Stimulated activated CD8-positive, alpha-beta memory T cell treated with anti-CD3 and anti-CD28 coated beads, Interleukin-12 subunit alpha, Interleukin-12 subunit beta, amount 100 ng/mL, for 24 hours (primary cell): ENCODE measurements at regions not wholly inside any gene's neighbourhood (a gene's known extent, or its start where the extent isn't known, plus 50 kb on each side); places are given as distances from the start of the nearest gene placed in this dataset.

Source experiments
- DNase-seq: peaks from one replicate; pipeline ENCODE4 v3.0.0-alpha.2; 2020; ENCODE audit errors: extremely low read depth

DNA sequence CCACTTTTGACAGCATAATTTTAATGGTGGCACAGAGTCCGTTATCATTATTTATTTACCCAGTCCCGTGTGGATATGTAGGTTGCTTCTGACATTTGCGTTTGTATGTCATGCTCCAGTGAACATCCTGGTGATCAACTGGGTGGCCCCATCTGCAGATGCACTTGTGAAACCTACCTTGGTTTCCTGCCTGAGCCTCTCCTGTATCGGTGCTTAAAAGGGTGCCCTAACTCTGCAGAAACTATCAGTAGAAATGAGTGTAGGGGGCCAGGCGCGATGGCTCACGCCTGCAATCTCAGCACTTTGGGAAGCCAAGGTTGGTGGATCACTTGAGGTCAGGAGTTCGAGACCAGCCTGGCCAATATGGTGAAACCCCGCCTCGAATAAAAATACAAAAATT is 92.1 kb upstream of the IER5L start:
- DNase-seq: no peak

DNA sequence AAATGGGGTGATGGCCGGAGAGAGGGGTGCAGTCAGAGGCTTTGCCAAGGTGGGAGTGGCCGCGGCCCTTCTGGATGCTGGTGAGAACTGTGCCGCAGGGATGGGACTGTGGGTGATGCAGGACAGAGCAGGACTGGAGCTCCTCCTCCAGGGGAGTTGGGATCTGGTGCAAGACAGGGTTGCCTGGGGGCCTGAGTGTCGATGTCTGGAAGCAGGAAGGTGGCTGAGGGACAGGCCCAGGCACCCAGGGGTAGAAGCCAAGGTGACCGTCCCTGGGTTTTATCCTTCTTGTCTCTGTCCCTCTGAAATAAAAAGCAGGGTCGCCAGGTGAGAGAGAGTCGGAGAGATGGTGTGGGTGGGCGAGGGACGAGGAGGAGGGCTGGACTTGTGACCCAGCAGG is 89.1 kb upstream of the IER5L start:
- no peak for DNase-seq

DNA sequence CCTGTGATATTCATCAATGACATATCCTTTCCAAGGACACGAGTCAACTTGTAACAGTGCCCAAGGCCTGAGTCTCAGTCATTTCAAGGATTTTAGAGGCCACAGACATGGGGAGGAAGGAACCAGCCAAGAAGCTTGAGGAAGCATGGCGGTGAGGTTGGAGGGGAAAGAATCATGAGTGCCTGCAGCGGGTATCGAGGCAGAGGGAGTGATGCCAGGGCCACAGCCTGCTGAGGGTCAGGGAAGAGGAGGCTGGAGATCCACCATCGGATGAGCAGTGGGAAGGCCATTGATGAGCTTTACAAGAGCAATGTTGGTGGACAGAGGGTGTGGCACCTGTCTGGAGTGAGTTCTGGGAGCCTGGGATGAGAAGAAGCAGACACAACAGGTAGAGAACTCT is 88.5 kb upstream of the IER5L start:
- DNase-seq: no peak

DNA sequence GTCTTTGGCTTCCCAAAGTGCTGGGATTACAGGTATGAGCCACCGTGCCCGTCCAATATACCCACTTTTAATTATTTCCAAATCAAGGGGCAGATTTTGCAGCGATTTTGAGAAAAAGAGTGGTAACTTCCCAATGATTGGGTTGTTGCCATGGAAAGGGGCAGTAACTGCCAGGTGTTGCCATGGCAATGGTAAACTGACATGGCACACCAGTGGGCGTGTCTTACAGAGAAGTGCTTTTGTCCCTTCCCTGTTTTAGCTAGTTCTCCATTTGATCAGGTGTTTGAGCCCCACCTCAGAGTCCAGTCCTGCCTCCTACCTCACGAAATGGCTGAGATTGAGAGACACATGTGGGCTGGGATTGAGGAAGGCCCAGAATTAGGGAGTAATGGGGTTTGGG is 86.3 kb upstream of the IER5L start:
- DNase-seq: no peak

DNA sequence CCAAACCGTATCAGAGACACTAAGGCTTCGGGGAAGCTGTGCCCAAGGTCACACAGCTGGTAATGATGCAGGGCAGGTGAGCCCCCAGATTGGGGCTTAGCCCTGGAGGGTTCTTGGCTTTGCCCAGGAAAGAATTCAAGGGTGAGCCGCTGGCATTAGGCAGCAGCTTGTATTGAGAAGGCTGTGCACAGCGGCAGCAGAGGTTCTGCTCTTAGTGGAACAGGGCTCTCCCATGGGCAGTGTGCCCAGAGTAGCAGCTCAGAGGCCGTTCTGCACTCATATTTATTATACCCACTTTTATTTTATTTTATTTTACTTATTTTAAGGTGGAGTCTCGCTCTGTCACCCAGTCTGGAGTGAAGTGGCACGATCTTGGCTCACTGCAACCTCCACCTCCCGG is 85.8 kb upstream of the IER5L start:
- DNase-seq: no peak

DNA sequence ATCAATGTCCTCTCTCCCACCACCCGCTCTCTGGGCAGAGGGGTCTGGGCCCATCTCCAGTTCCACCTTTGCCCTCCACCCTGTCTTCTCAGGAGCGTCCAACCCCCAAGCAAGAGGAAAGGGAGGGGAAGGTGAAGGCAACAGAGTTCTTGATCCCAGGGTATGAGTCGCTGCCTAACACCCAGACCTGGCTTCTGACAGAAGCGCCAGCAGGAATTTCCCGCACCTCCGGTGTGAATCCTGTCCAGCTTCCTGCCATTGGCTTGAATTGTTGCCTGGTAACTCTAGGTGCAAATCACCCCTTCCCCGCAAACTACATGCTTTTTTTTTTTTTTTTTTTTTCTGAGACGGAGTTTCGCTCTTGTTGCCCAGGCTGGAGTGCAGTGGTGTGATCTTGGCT is 84.2 kb upstream of the IER5L start:
- DNase-seq: no peak

DNA sequence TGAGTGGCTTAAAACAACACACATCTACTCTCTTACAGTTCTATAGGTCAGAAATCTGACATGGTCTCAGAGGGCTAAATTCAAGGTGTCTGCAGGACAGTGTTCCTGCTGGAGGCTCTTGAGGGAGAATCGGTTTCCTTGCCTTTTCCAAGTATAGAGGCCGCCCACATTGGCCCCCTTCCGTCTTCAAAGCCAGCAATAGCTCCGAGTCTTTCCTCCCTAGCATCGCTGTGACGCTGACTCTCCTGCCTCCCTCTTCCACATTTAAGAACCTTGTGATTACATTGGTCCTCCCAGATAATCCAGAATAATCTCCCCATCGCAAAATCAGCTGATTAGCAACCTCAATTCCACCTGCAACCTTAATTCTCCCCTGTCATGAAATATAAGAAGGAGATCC is 81.3 kb upstream of the IER5L start:
- DNase-seq: no peak

DNA sequence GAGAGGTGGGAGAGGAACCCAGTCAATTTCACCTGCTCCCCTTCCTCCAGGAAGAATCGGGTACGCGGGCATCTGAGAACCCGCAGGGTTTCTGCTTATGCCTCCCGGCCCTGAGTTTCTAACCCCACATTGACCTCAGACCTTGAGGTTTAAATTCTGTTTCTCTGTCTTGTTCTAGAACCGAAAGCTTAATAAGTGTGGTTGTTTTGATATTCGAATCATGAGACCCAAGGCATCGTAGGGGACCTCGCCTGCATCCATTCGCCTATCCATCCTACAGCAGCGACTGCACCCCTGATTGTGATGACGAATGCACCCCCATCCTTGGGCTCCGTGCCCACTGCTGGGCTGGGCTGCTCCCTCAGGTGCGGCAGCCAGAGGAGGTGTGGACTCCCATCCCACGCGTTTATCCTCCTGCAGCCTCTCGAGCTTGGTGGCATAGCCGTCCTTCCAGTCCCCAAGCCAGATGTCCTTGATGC is 80.8 kb upstream of the IER5L start:
- no peak for DNase-seq

DNA sequence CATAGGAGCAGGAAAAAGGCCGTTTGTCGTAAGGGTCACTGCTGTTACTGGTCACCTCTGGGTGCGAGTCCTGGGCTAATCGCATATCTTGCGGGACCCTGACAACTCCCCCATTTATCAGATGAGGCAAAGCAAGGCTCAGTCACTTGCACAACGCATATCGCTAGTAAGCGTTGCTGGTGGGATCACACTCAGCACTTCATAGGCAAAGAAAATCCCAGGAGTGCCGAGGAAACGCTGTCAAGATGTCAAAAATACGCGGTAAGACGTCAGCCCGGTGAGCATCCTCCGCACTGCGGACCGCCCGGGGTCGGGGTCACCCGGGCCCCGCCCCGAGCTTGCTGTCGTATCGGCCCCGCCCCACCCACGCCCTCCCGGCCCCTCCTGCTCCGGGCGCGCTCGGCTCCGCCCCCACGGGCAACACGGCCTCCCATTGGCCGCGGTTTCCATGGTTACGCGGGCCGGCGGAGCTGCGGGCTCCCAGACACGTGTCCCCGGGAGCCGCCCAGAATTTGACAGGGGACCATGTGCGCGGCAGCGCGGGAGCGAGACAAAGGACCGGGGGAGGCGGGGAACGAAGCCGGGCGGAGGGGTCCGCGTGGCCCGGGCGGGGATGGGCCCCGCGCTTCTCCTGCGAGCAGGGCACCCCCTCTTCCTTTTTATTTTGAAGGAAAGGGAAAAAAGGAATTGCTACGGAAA is 80.2 kb upstream of the IER5L start:
- DNase-seq: peak; percentile 73

DNA sequence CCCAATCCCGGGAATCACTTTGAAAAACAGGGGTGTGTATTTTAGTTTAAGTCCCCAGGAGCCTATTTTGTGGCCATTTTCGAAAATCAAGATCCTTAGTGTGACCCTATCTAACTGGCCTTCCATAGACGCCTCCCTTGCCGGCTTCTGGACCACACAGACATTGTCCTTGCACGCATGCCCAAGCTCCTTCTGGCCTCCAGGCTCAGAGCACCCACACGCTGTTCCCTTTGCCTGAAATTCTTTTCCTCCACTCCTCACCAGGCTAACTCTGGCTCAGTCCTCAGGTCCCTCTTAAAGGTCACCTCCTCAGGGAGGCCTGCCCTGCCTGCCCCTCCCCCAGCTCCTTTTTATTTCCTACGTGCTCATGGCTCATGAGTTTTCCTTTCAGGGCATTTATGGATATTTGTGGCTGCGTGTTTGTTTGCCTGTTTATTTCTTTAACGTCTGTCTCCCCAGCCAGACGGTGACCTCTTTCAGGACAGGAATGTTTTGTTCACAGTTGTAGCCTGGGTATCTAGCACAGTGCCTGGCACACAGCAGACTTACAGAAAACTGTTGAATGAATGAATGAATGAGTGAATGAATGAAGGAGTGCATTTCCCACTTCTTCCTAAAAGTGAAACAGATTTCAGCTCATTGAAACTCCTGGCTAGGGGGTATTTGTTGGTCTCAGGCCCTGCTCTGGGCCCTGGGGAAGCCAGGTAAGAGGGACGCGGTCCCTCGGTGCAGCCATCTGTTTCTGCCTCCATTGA is 79.1 kb upstream of the IER5L start:
- DNase-seq: no peak

DNA sequence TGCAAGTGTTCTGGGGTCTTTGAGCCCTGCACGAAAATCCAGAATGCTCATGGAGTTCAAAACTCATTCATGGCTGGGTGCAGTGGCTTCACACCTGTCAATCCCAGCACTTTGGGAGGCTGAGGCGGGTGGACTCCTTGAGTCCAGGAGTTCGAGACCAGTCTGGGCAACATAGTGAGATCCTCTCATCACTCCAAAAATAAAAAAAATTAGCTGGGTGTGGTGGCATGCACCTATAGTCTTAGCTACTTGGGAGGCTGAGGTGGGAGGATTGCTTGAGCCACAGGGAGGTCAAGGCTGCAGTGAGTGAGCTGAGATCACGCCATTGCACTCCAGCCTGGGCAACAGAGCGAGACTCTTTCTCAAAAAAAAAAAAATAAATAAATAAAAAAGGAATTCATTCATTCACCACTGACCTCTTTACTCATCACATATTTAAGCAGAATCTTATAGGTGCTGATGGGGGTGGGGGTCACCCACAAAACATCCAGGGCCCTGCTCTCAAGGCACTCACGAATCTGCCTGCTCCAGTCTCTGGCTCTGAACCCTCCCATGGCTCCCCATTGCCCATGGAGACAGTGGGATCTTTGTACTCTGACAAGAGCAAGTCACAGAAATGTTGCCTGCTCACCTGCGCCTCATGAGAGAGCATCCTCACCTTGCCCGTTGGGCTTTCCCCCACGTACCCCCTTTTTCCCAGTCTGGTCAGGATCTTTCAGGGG is 76.7 kb upstream of the IER5L start:
- DNase-seq: no peak

DNA sequence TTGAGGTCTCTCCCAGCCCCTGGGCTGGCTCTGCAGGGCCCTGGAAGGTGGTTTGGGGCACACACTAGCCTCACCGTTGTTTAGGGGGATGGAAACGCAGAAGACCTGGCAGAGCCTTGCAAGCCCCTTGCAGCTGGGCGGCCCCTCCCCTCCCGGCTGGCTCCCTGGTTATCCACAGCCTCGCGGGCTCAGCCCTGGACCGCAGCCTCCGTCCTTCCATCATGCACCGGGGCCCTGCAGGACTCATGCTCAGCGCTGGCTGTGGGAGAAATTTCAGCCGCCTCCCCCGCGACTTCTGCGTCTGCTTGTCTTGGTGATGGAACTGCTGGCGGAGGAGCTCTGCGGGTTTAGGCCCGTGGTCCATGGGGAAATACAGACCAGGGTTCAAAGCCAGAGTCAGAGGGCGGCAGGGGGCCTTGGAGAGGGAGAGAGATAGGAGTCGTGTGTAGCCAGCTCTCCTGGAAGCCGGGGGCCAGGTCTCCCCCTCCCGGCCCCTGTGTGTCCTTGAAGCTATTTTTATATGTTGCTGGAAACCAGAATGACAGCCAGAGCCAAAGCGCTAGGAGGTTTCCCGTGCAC is 75.8 kb upstream of the IER5L start:
- DNase-seq: no peak

DNA sequence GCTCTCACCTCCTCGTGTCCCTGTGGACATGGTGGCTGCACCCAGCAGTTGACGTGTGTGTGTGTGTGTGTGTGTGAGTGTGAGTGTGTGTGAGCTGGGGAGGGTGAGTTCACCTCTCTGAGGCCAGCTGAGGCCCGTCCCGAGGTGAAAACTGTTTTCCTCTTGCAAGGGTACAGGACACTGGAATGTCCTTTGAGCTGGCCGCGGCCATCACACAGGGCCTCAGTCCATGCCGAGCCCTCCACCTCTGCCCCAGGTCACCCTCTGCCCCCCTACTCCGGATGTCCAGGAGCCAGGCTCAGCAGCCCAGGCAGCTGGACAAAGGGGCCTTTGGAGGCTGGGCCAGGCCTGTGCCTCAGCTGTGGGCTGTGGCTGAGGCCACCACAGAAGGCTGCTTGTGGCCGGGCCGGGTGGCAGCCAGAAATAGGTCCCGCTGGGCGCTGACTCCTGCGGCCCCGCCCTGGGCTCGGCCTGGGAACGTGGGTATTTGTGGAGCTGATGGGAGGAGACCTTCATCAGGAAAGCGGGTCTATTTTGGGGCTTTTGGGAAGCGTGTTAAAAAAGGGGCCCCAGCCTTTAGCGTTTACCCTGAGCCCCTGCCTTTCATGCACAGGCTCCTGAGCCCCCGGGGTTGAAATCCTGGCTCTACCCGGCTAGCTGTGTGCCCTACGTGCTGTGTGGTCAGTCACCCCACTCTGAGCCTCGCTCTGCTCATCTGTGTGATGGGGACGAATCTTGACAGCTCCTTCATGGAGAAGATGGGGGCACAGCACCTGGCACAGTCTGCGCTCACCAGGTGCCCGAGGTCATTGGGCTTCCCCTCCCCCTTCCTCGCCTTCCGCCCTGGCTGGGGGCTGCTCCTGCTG is 75.1 kb upstream of the IER5L start:
- no peak for DNase-seq

DNA sequence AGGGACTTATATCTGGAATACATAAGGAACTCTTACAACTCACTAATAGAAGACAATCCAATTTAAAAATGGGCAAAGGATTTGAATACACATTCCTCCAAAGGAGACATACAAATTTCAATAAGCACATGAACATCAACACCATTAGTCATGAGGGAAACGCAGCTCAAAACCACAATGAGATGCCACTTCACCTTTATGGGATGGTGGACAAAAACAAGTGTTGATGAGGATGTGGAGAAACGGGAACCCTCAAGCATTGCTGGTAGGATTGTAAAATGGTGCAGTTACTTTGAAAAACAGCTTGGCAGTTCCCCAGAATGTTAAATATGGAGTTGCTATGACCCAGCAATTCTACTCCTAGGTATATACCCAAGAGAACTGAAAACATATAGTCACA is 72.7 kb upstream of the IER5L start:
- DNase-seq: no peak

DNA sequence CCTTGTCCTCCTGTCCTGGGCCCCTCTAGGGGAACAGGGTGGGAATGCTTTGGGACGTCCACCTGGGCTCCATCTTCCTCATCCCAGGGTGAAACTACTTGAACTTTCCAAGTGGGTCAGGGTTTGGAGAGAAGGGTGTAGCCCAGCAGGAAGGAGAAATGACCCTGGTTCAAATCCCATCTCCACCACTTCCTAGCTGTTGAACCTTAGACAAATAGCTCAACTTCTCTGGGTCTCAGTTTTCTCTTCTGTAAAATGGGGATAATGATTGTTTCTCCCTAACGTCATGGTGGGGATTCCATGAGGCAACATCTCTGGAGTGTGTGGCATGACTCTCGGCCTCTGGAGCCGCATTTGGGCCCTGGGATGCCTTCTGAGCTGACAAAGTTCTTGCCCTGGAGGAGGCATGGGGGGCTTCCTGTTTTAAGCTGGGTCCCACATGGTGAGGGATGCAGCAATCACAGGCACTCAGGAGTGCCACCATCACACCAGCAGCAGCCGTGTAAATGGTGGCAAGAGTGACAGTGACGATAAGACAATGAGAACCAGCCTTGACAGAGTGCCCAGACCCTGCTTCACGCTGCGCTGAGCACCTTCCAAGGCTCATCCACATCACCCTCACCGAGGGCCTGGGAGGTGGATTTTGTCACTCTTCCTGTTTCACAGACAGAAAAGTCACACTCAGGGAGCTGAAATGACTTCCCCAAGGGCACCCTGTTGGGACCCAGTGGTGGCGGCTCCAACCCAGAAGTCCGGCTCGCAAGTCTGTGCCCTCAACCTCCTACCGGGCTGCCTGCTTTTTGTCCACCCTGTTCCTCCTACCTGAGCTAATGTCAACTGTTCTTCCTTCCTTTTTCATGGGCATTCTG is 69.5 kb upstream of the IER5L start:
- no peak for DNase-seq

DNA sequence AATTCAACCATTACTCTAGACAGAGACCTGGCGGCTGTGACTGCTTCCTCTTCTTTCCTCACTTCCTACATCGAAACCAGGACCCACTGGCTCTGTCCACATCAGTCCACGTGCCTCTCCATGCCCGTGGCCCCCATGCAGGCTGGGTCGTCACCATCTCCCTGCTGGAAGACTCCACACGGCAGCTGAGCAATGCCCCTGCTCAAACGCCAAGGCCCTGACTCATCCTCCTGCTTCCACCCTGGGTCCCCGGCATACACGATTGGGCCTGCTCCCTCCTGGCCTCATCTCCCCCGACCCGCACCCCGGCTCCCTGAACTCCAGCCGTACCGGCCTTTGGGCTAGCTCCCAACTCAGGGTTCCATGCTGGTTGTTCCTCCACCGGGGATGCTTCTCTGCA is 67.2 kb upstream of the IER5L start:
- DNase-seq: no peak

DNA sequence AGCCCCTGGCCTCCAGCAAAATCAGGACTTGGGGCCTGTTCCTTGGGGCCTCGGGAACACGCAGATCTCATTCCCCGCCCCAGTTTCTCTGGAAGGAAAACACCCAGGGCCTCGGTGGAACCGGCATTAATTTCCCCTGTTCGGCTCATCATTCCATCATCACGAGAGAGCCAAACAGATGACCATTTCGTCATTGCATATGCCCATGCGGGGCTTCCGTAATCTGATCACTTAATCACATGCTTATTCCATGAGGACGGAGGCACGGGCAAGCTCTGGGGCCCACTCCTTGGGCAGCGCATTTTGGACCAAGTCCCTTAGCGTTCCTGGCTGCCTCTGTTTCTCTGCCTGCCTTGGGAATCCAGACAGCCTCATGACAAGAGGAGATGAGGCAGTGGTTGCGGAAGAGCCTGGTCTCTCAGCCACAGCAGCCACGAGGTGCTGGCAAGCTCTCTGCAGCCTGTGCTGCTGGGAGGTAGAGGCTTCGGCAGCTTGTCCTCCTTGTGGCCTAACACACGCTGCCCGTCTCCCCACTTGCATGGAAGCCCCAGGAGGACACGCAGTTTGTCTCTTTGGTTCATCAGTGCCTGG is 65.0 kb upstream of the IER5L start:
- DNase-seq: no peak

DNA sequence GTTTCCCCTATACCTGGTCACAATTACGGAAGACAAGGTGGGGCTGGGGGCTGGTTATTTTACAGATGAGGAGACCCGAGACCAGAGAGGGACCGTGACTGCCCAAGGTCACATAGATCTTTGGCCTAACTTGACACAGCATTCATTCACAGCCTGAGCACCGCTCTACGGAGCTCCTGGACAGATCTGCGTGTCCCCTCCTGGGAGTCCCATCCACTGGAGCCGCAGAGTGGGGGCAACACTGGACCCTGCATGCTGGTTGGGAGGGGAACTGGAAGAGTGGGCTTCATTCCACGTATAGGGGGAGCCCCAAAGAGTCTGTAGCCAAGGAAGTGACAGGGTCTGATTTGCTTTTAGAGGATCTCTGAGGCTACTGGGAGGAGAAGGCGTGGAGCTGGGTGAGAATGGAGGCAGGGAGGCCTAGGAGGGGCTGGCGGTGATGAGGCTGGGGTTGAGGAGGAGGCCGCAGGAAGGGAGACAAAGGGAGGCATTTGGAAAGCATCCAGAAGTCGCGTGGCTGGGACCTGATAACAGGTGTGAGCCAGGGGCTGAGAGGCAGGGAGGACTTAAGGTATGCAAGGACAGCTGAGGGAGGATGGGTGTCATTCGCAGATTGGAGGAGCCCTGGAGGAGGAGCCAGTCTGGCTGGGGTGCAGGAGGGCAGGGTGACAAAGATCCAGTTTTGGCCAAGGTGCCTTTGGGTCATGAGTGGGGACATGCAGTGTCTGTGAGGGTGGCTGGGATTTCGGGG is 64.3 kb upstream of the IER5L start:
- no peak for DNase-seq

DNA sequence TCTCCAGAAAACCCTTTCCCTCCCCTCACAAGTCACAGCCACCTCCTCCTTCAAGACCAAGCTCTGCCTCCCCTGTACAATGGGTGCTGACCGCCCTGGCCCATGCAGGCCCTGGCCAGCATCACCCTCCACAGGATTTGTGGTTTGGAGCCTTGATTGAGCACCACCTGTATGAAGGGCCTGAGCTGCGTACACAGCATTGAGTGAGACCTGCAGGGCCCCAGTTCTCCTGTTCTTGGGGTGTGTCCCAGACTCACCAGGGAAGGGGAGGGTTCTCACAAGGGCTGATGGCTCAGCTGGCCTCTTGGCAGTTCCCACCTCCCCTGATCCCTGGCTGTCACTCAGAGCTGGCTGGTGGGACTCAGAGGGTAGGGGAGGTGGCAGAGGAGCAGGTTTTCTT is 63.7 kb upstream of the IER5L start:
- no peak for DNase-seq
